ENCODE measurements at regions not wholly inside any gene's neighbourhood (a gene's known extent, or its start where the extent isn't known, plus 50 kb on each side); places are given as distances from the start of the nearest gene placed in this dataset.

DNA sequence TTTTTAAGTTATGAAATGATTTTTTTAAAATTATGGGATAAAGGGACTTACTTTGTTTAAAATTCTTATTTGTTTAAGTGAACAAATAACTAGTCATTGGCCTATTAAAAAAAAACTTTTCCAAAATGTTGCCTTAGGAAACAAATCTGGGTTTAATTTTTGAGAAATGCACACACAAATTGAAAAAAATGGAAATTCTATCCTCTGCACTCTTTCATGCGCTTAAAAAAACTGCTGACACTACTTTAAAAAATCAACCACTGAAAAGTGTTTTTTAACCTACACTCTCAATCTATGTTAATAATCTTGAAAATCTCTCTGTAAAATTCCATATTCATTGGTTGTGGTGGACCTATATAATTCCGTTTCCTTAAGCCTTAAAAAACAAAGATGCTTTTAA, 163.4 kb upstream of the DAB2 start:
- H3K4me3 ChIP-seq (ENCODE audit: low read depth, low read length), result no peak overlapping the region
- DNase-seq (ENCODE audit: low read depth), result no peak
- TF ChIP-seq, protein P1, sequence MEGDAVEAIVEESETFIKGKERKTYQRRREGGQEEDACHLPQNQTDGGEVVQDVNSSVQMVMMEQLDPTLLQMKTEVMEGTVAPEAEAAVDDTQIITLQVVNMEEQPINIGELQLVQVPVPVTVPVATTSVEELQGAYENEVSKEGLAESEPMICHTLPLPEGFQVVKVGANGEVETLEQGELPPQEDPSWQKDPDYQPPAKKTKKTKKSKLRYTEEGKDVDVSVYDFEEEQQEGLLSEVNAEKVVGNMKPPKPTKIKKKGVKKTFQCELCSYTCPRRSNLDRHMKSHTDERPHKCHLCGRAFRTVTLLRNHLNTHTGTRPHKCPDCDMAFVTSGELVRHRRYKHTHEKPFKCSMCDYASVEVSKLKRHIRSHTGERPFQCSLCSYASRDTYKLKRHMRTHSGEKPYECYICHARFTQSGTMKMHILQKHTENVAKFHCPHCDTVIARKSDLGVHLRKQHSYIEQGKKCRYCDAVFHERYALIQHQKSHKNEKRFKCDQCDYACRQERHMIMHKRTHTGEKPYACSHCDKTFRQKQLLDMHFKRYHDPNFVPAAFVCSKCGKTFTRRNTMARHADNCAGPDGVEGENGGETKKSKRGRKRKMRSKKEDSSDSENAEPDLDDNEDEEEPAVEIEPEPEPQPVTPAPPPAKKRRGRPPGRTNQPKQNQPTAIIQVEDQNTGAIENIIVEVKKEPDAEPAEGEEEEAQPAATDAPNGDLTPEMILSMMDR (IDR thresholded peaks at IDR 0.05; ENCODE audit: control insufficient read depth, extremely low read depth, insufficient read depth), result no peak

DNA sequence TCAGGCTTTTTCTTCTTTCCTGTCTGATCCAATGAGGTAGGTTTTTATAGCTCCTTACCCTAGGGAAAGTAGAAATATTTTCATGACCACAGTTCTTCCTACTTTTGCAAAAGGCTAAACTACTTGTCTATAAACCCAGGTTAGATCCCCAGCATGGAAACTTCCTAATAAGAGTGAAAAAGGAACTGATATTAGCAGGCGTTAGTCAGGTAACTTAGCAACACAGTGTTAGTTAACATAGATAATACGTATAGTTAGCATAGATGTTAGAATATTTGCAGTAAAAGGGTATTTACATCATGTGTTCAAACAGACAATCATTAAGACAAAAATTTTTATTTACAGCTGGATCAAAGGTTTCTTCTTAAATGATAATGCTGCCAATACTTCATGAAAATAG, 162.9 kb upstream of the DAB2 start:
- H3K4me3 ChIP-seq (ENCODE audit: low read depth, low read length), result no peak overlapping the region
- no peak for DNase-seq (ENCODE audit: low read depth)

DNA sequence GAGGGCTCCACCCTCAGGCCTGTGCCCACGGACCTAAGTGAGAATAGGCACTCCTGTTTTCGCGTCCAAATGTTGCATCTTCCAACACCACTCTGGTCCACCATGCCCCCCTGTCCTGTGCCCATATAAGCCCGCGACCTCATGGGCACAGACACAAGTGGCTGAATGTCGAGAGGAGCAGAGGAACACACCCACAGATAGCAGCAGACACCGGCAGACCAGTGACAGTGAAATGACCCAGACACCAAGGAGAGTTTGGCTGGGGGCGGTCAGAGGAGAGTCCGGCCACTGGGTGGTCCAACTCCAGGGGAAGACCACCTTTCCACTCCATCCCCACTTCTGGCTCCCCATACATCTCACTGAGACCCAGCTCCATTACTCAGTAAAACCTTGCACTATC, 161.4 kb upstream of the DAB2 start:
- H3K4me3 ChIP-seq (ENCODE audit: low read depth, low read length), result no peak overlapping the region
- TF ChIP-seq, protein P1 (IDR thresholded peaks at IDR 0.05; ENCODE audit: control insufficient read depth, extremely low read depth, insufficient read depth), result no peak
- DNase-seq (ENCODE audit: low read depth), result no peak

More for the DNA sequence above, 162.9 kb upstream of the DAB2 start:
- TF ChIP-seq, protein P1 (IDR thresholded peaks at IDR 0.05; ENCODE audit: control insufficient read depth, extremely low read depth, insufficient read depth), result no peak

DNA sequence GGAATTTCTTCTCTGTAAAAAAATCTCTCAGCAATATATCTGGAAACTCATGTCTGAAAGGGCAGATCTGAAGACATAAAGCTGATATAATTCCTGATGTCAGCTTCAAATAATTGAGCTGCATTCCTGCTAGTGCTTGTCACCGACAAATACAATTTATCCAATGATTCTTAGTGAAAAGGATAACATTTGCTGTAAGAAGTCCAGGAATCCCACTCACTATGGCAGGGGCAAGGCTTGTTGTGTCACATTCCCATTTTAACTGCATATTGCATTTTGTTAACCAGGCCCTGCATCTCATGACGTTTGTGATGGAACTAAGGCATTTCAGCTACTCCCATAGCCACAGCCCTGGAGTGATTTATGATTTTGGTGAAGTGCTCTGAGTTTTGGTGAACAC, 160.1 kb upstream of the DAB2 start:
- TF ChIP-seq, protein P1 (IDR thresholded peaks at IDR 0.05; ENCODE audit: control insufficient read depth, extremely low read depth, insufficient read depth), result no peak
- no peak for DNase-seq (ENCODE audit: low read depth)
- no peak overlapping the region for H3K4me3 ChIP-seq (ENCODE audit: low read depth, low read length)

DNA sequence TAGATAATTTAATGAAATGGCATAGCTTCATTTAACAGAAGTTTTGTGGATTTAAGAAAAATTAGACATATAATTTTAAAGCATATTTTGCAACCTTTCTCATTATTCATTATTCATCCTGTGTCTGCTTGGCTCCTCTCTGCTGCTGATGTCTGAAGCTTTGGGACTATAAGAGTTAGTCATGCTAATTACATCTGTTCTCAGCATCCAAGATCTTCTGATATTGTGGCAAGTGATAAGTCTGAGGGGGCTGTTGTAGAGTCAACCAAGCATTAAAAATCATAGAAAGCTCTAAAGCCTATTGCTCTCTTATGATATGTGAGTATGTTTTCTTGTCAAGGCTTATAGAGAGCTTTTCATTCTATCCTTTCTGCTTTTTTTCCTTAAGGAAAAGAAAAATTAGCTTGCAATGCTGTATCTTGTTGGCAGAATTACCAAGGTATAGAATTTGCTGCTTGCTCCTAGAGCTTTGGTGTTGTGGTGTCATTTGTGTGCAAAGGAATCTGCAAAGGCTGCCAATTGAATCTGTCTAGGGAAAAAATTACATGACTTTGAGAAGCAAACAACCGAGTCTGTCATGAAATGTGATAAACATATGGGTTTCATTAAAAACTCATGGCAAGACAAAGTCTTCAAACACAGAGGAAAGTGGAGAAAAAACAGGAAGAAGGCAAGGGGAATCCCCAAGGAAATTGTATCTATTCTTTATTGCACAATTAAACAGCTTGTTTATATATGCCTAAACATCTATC, 156.1 kb upstream of the DAB2 start:
- TF ChIP-seq, protein P1 (IDR thresholded peaks at IDR 0.05; ENCODE audit: control insufficient read depth, extremely low read depth, insufficient read depth), result no peak
- H3K4me3 ChIP-seq (ENCODE audit: low read depth, low read length), result no peak overlapping the region
- no peak for DNase-seq (ENCODE audit: low read depth)

DNA sequence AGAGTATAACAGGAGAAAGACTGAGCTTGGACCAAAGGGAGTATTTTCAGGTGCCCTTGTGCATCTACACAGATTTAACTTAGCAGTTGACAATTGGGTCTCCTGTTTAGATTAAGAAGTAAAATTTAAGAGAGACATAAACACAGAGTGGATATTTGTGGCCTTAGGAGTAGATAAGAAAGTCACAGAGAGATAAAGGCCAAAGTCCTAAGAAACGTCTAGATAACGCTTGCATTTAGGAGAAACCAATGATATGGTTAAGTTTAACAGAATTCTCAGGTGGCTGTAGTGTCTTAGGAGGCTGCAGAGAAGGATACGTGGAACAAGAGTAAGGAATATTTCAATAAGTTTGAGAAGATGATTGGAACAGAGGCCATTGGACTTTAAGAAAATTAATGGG, 155.0 kb upstream of the DAB2 start:
- TF ChIP-seq, protein P1 (IDR thresholded peaks at IDR 0.05; ENCODE audit: control insufficient read depth, extremely low read depth, insufficient read depth), result no peak
- DNase-seq (ENCODE audit: low read depth), result no peak
- no peak overlapping the region for H3K4me3 ChIP-seq (ENCODE audit: low read depth, low read length)

All from LNCaP clone FGC (cell line).